Rectal smooth muscle tissue (tissue), 1 donor: ENCODE measurements at regions not wholly inside any gene's neighbourhood (a gene's known extent, or its start where the extent isn't known, plus 50 kb on each side); places are given as distances from the start of the nearest gene placed in this dataset.

Experiments
- H3K27ac ChIP-seq: one replicate; pipeline ENCODE4 v1.7.0; 2013; ENCODE audit warnings: low read depth, low read length, inconsistent platforms
- H3K27me3 ChIP-seq: one replicate; pipeline ENCODE4 v1.7.0; 2013; ENCODE audit warnings: low read length; ENCODE audit not compliant: control insufficient read depth, insufficient read depth
- H3K36me3 ChIP-seq: one replicate; pipeline ENCODE4 v1.7.0; 2013; ENCODE audit warnings: low read length; ENCODE audit not compliant: control insufficient read depth, insufficient read depth
- H3K4me1 ChIP-seq: one replicate; pipeline ENCODE4 v1.7.0; 2013; ENCODE audit warnings: low read length; ENCODE audit not compliant: control insufficient read depth, insufficient read depth
- H3K4me3 ChIP-seq: one replicate; pipeline ENCODE4 v1.7.0; 2013; ENCODE audit warnings: low read length
- H3K9ac ChIP-seq: one replicate; pipeline ENCODE4 v1.7.0; 2013; ENCODE audit warnings: low read length

- Histone ChIP-seq H3K4me1 (no peaks in the 10 kb centered on the region), H3K27ac (no peak overlapping the region), H3K27me3 (no peaks in the 10 kb centered on the region)
Measured at GRCh38 chr7:68442931-68443631, 1155.2 kb upstream of the AUTS2 start.

GRCh38 chr7:68444042-68444441 is 1154.2 kb upstream of the AUTS2 start:
- no peak overlapping the region for H3K9ac ChIP-seq

More at GRCh38 chr7:68442931-68443631, 1155.2 kb upstream of the AUTS2 start:
- no peak overlapping the region for H3K9ac ChIP-seq
- H3K36me3 ChIP-seq: no peaks in the 10 kb centered on the region
- no peak overlapping the region for H3K4me3 ChIP-seq

DNA sequence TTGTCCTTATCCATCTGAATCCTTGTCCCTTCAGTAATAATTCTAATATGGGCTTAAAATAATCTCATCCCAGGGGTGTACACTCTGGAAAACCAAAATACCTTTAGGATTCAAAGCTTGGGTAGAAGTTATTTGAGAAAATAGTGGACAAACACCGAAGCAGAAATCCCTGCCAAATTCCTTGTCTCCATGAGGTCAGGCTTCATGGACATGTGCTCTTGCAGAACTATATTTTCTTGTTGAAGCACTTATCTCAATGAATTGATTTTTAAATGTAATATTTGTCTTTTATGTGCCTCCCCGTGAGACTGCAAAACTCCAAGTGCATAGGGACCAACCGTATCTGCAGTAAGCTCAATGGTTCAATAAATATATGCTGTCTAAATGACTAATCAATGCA is 1153.3 kb upstream of the AUTS2 start:
- Histone ChIP-seq H3K4me3 (no peak overlapping the region), H3K9ac (no peak overlapping the region), H3K4me1 (no peaks in the 10 kb centered on the region), H3K36me3 (no peaks in the 10 kb centered on the region), H3K27me3 (no peaks in the 10 kb centered on the region), H3K27ac (no peak overlapping the region)

More at GRCh38 chr7:68444042-68444441, 1154.2 kb upstream of the AUTS2 start:
- Histone ChIP-seq H3K27me3 (no peaks in the 10 kb centered on the region), H3K36me3 (no peaks in the 10 kb centered on the region), H3K4me3 (no peak overlapping the region), H3K27ac (no peak overlapping the region), H3K4me1 (no peaks in the 10 kb centered on the region)

GRCh38 chr7:68446183-68446582 is 1152.1 kb upstream of the AUTS2 start:
- Histone ChIP-seq H3K27ac (no peak overlapping the region), H3K4me1 (no peaks in the 10 kb centered on the region), H3K36me3 (no peaks in the 10 kb centered on the region), H3K4me3 (no peak overlapping the region), H3K9ac (no peak overlapping the region), H3K27me3 (no peaks in the 10 kb centered on the region)

DNA sequence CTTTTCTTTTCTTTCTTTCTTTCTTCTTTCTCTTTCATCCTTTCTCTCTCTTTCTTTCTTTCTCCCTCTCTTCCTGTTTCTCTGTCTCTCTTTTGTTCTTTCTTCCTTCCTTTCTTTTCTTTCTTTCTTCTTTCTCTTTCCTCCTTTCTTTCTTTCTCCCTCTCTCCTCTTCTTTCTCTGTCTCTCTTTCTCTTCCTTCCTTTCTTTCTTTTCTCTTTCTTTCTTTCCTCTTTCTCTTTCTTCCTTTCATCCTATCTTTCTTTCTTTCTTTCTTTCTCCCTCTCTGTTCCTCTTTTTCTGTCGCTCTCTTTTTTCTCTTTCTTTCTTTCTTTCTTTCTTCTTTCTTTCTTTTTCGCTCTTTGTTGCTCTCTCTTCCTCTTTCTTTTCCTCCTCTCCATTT is 1149.2 kb upstream of the AUTS2 start:
- no peak overlapping the region for H3K4me3 ChIP-seq
- no peaks in the 10 kb centered on the region for H3K27me3 ChIP-seq
- no peaks in the 10 kb centered on the region for H3K4me1 ChIP-seq
- no peaks in the 10 kb centered on the region for H3K36me3 ChIP-seq
- H3K27ac ChIP-seq: no peak overlapping the region
- H3K9ac ChIP-seq: no peak overlapping the region

DNA sequence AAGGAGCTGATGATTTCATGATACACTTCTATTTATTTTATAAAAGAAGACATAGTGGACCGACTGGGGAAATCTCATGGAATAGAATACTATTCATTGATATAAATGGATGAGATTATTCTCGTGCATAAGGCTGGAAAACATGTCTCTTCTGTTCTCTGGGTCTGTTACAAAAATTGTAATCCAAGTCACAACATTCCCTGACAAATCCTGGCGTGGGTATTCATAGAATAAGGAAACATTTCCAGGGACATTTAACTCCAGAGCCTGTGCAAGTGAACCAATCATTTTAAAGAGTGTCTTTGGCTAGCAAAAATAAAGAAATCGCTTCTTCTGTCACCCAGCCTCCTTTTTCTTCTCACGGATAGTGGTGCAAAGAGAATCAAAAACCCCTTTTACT is 1148.5 kb upstream of the AUTS2 start:
- Histone ChIP-seq H3K36me3 (no peaks in the 10 kb centered on the region), H3K9ac (no peak overlapping the region), H3K4me3 (no peak overlapping the region), H3K4me1 (no peaks in the 10 kb centered on the region), H3K27me3 (no peaks in the 10 kb centered on the region), H3K27ac (no peak overlapping the region)

DNA sequence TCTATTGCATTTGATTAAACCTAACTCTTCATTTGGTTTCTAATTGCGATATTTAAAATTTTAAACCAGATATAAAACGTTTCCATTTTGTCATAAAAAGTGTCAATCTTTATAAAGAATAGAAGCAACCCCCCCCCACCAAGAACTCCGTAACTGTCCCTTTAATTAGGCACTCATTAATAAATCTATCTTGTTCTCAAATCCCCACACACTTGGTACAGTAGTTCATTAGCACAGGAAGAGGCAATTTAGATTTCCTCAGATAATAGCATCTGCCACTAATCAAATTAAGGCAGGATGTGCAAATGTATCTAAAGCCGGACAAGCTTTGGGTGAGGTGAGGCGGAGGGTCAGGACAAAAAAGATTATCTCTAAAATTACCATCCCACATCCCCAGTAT is 1143.3 kb upstream of the AUTS2 start:
- Histone ChIP-seq H3K9ac (no peak overlapping the region), H3K4me3 (no peak overlapping the region), H3K27me3 (no peaks in the 10 kb centered on the region)

DNA sequence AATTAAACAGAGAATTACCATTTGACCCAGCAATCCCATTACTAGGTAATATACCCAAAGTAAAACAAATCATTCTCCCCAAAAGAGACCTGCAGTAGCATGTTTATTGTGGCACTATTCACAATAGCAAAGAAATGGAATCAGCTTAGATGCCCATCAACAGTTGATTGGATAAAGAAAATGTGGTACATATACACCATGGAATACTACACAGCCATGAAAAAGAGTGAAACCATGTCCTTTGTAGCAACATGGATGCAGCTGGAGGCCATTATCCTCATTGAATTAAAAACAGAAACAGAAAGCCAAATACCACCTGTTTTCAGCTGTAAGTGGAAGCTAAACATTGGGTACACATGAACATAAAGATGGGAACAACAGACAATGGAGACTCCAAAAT is 1141.8 kb upstream of the AUTS2 start:
- H3K4me3 ChIP-seq: no peak overlapping the region
- no peaks in the 10 kb centered on the region for H3K27me3 ChIP-seq
- no peaks in the 10 kb centered on the region for H3K36me3 ChIP-seq
- H3K9ac ChIP-seq: no peak overlapping the region
- H3K27ac ChIP-seq: no peak overlapping the region
- no peaks in the 10 kb centered on the region for H3K4me1 ChIP-seq

More for the DNA sequence above, 1143.3 kb upstream of the AUTS2 start:
- Histone ChIP-seq H3K4me1 (no peaks in the 10 kb centered on the region), H3K27ac (no peak overlapping the region), H3K36me3 (no peaks in the 10 kb centered on the region)

DNA sequence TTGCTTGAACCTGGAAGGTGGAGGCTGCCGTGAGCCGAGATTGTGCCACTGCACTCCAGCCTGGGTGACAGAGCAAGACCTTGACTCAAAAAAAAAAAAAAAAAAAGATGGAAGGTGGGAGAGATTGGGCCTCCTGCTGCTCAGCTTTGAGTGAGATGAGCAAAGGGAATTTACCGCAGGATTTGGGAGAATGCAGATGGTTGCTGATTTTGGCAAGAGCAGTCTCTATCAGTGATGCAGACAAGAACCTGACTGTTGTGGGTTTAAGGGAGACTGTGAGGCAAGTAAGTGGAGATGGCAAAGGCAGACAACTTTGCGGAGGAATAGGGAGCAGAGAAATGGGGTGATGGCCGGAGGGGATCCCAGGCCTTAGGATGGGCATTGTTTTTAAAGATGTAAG is 1140.8 kb upstream of the AUTS2 start:
- no peak overlapping the region for H3K9ac ChIP-seq
- no peaks in the 10 kb centered on the region for H3K4me1 ChIP-seq
- H3K4me3 ChIP-seq: no peak overlapping the region
- H3K27me3 ChIP-seq: no peaks in the 10 kb centered on the region
- H3K36me3 ChIP-seq: no peaks in the 10 kb centered on the region
- no peak overlapping the region for H3K27ac ChIP-seq

- Histone ChIP-seq H3K4me3 (no peak overlapping the region), H3K27me3 (no peaks in the 10 kb centered on the region), H3K4me1 (no peaks in the 10 kb centered on the region), H3K27ac (no peak overlapping the region), H3K9ac (no peak overlapping the region), H3K36me3 (no peaks in the 10 kb centered on the region)
Measured at GRCh38 chr7:68458010-68458908, 1140.0 kb upstream of the AUTS2 start.

DNA sequence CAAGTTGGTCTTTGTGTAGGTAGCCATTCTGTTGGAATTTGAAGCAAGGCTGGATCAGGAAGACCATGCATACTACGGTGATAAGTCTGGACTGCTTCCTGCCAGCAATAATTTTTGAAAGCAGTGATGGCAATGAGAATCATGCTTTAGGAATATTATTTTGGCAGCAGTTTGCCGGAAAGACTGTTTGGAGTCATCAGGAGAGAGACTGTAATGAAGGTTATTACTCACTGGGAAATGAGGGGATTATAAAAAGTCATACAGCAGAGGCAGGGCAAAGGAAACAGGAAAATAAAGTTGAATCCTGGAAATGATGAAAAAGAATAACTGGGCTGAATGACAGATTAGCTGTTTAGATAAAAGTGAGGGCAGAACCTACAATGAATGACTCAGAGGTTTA is 1136.8 kb upstream of the AUTS2 start:
- Histone ChIP-seq H3K9ac (no peak overlapping the region), H3K4me1 (no peaks in the 10 kb centered on the region), H3K27me3 (no peaks in the 10 kb centered on the region), H3K4me3 (no peak overlapping the region), H3K27ac (no peak overlapping the region), H3K36me3 (no peaks in the 10 kb centered on the region)

DNA sequence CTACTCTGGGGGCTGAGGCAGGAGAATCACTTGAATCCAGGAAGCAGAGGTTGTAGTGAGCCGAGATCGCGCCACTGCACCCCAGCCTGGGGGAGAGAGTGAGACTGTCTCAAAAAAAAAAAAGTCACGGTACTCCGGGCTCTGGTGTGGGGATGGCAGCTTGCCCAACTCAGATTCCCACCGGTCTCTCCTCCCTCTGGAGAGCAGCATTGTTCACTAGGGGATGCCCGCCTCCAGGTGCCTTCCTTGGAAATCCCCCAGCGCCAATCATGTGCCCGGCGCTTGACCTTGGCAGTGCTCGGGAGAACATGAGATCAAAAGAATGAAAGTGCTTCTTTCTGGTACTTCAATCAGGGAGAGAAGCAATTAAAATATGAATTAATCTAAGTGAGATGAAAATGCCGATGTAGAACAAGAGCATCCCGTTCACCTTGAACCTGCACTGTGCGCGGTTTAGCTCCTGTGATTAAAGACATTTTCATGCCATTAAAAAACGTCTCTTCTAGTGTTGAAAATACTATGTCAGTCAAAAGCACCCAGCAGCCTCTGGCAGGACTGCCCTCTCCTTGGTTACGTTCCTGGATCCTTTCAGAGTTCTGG is 1127.3 kb upstream of the AUTS2 start:
- no peak overlapping the region for H3K27ac ChIP-seq
- H3K36me3 ChIP-seq: no peaks in the 10 kb centered on the region
- H3K27me3 ChIP-seq: no peaks in the 10 kb centered on the region
- H3K4me3 ChIP-seq: no peak overlapping the region
- H3K9ac ChIP-seq: no peak overlapping the region
- no peaks in the 10 kb centered on the region for H3K4me1 ChIP-seq
